ENCODE measurements at regions not wholly inside any gene's neighbourhood (a gene's known extent, or its start where the extent isn't known, plus 50 kb on each side); places are given as distances from the start of the nearest gene placed in this dataset.

- TF ChIP-seq CTCF (IDR thresholded peaks at IDR 0.05) (no peak), EZH2 (IDR thresholded peaks at IDR 0.05; ENCODE audit: borderline replicate concordance, insufficient read depth, low read depth, low read length, poor library complexity, severe bottlenecking) (no peak)
Observed at GRCh38 chr12:58291106-58291505, 349.7 kb downstream of the ATP23 start.

All from B cell (primary cell).